SK-N-SH (cell line): ENCODE measurements at regions not wholly inside any gene's neighbourhood (a gene's known extent, or its start where the extent isn't known, plus 50 kb on each side); places are given as distances from the start of the nearest gene placed in this dataset.

ENCODE experiments used
- CTCF ChIA-PET: fragments of 300-600, 350-600 bp; formaldehyde crosslinking; extraction: SDS; loops from one replicate; lab custom pipeline; 2021; lab: Yijun Ruan, JAX
- POLR2A ChIA-PET: fragments of 350-600 bp; sonication (Branson Sonifier 250); formaldehyde crosslinking; extraction: SDS; loops from one replicate; lab custom pipeline; 2020; ENCODE audit warnings: antibody characterized with exemption, inconsistent platforms; lab: Yijun Ruan, JAX
- DNase-seq: peaks from one replicate; pipeline ENCODE4 v3.0.0; 2012
- H2AFZ ChIP-seq: fragments of 200-600 bp; sonication (generic); 2 replicates; pipeline ENCODE4 v1.8.1; 2016; ENCODE audit warnings: antibody characterized with exemption, mild to moderate bottlenecking, low read depth
- H3F3A ChIP-seq: fragments of 200-600 bp; sonication (generic); replicated peaks from 2 replicates; pipeline ENCODE3; 2016; ENCODE audit warnings: antibody characterized with exemption, mild to moderate bottlenecking; ENCODE audit not compliant: insufficient read depth
- H3K27ac ChIP-seq, 2 experiments: fragments of 200-500 bp in 1 of 2; fragments of 200-600 bp in 1 of 2; sonication (Bioruptor generic) in 1 of 2; sonication (generic), shearing (Covaris generic) in 1 of 2; 2 replicates each; pipeline versions ENCODE4 v1.5.1 to v1.6.1; 2014 to 2016; ENCODE audit warnings: low read depth in 2 of 2, inconsistent platforms in 1 of 2, low read length in 1 of 2, mild to moderate bottlenecking in 1 of 2, mixed read lengths in 1 of 2
- H3K27me3 ChIP-seq: fragments of 200-600 bp; sonication (generic), shearing (Covaris generic); 2 replicates; pipeline ENCODE4 v1.6.1; 2016; ENCODE audit warnings: mixed run types; ENCODE audit not compliant: insufficient read depth
- H3K36me3 ChIP-seq, 2 experiments: fragments of 200-500 bp in 1 of 2; fragments of 200-600 bp in 1 of 2; sonication (Bioruptor generic) in 1 of 2; sonication (generic) in 1 of 2; replicated peaks in 1 of 2; 2 replicates each; pipeline versions ENCODE3 to v1.5.1; 2014 to 2016; ENCODE audit warnings: low read length in 1 of 2, mild to moderate bottlenecking in 1 of 2; ENCODE audit not compliant: insufficient read depth in 2 of 2, control insufficient read depth in 1 of 2
- H3K4me1 ChIP-seq, 2 experiments: fragments of 200-500 bp in 1 of 2; fragments of 200-600 bp in 1 of 2; sonication (Bioruptor generic) in 1 of 2; sonication (generic), shearing (Covaris generic) in 1 of 2; 2 replicates each; pipeline versions ENCODE4 v1.5.1 to v1.6.1; 2014 to 2016; ENCODE audit warnings: low read depth in 1 of 2, low read length in 1 of 2, mixed run types in 1 of 2; ENCODE audit not compliant: insufficient read depth in 2 of 2, control insufficient read depth in 1 of 2
- H3K4me2 ChIP-seq: fragments of 200-600 bp; sonication (generic), shearing (Covaris generic); 2 replicates; pipeline ENCODE4 v1.6.1; 2017; ENCODE audit warnings: mixed run types
- H3K4me3 ChIP-seq, 2 experiments: fragments of 200-500 bp in 1 of 2; fragments of 200-600 bp in 1 of 2; sonication (Bioruptor generic) in 1 of 2; sonication (generic), shearing (Covaris generic) in 1 of 2; 2 replicates each; pipeline versions ENCODE4 v1.5.1 to v1.8.1; 2014 to 2016; ENCODE audit warnings: low read depth in 2 of 2, inconsistent platforms in 1 of 2, low read length in 1 of 2, mild to moderate bottlenecking in 1 of 2, mixed read lengths in 1 of 2, moderate library complexity in 1 of 2
- H3K79me2 ChIP-seq: fragments of 200-600 bp; sonication (generic); 2 replicates; pipeline ENCODE4 v1.8.1; 2017; ENCODE audit warnings: mild to moderate bottlenecking; ENCODE audit not compliant: insufficient read depth
- H3K9ac ChIP-seq: fragments of 200-600 bp; sonication (generic); 2 replicates; pipeline ENCODE4 v1.6.1; 2017; ENCODE audit warnings: mixed run types
- H3K9me2 ChIP-seq: fragments of 200-600 bp; sonication (generic); 2 replicates; pipeline ENCODE4 v1.6.1; 2017; ENCODE audit warnings: mixed run types
- H3K9me3 ChIP-seq: fragments of 200-600 bp; sonication (generic); 2 replicates; pipeline ENCODE4 v1.6.1; 2017; ENCODE audit warnings: mixed run types, mild to moderate bottlenecking, moderate library complexity
- H4K20me1 ChIP-seq: fragments of 200-600 bp; sonication (generic); 2 replicates; pipeline ENCODE4 v1.6.1; 2017; ENCODE audit warnings: mild to moderate bottlenecking, mixed run types; ENCODE audit not compliant: insufficient read depth
- EP300 ChIP-seq, 2 experiments: IDR thresholded peaks; 2 replicates each; pipeline versions ENCODE4 v1.4.0 to v1.6.1; 2012; ENCODE audit warnings: borderline replicate concordance in 1 of 2, low read depth in 1 of 2, low read length in 1 of 2
- FOXM1 ChIP-seq: IDR thresholded peaks from 2 replicates; pipeline ENCODE4 v1.4.0; 2012; ENCODE audit warnings: low read depth, mild to moderate bottlenecking
- GABPA ChIP-seq: IDR thresholded peaks from 2 replicates; pipeline ENCODE4 v1.4.0; 2012; ENCODE audit warnings: low read depth, mild to moderate bottlenecking
- GATA2 ChIP-seq: sonication (generic); formaldehyde crosslinking; IDR thresholded peaks from 2 replicates; pipeline ENCODE4 v1.5.0; 2020; ENCODE audit warnings: mild to moderate bottlenecking, missing genetic modification reagents
- JUND ChIP-seq: IDR thresholded peaks from 2 replicates; pipeline ENCODE4 v1.4.0; 2012
- MEF2A ChIP-seq: IDR thresholded peaks from 2 replicates; pipeline ENCODE4 v1.4.0; 2012; ENCODE audit warnings: low read depth, borderline replicate concordance
- MXI1 ChIP-seq: IDR thresholded peaks from 2 replicates; pipeline ENCODE4 v1.6.1; 2012; ENCODE audit warnings: mild to moderate bottlenecking, low read depth, low read length, improper control_type of control experiment
- NFIC ChIP-seq: IDR thresholded peaks from 2 replicates; pipeline ENCODE4 v1.4.0; 2012; ENCODE audit warnings: borderline replicate concordance
- NRF1 ChIP-seq: IDR thresholded peaks from 2 replicates; pipeline ENCODE4 v1.6.1; 2012; ENCODE audit warnings: low read depth, mild to moderate bottlenecking, low read length
- POLR2AphosphoS5 ChIP-seq: IDR thresholded peaks from 2 replicates; pipeline ENCODE4 v1.6.1; 2012; ENCODE audit warnings: low read depth, low read length
- RCOR1 ChIP-seq: fragments of 150-350 bp; IDR thresholded peaks from 2 replicates; pipeline ENCODE4 v1.6.1; 2017; ENCODE audit warnings: antibody characterized with exemption, low read length
- TCF12 ChIP-seq: IDR thresholded peaks from 2 replicates; pipeline ENCODE4 v1.4.0; 2012
- WGBS: methylation state at CpG from one replicate; pipeline ENCODE4 v1.1.6; 2017; ENCODE audit warnings: low lambda C conversion rate; 5-methylcytosine and 5-hydroxymethylcytosine counted together
- TF ChIP-seq, protein P1 (sequence below): fragments of 150-350 bp; IDR thresholded peaks from 2 replicates; pipeline ENCODE4 v1.6.1; 2016; ENCODE audit warnings: mild to moderate bottlenecking, low read depth, low read length
- TF ChIP-seq, protein P2 (sequence below): IDR thresholded peaks from 2 replicates; pipeline ENCODE4 v1.4.0; 2012; ENCODE audit warnings: low read depth, borderline replicate concordance

DNA sequence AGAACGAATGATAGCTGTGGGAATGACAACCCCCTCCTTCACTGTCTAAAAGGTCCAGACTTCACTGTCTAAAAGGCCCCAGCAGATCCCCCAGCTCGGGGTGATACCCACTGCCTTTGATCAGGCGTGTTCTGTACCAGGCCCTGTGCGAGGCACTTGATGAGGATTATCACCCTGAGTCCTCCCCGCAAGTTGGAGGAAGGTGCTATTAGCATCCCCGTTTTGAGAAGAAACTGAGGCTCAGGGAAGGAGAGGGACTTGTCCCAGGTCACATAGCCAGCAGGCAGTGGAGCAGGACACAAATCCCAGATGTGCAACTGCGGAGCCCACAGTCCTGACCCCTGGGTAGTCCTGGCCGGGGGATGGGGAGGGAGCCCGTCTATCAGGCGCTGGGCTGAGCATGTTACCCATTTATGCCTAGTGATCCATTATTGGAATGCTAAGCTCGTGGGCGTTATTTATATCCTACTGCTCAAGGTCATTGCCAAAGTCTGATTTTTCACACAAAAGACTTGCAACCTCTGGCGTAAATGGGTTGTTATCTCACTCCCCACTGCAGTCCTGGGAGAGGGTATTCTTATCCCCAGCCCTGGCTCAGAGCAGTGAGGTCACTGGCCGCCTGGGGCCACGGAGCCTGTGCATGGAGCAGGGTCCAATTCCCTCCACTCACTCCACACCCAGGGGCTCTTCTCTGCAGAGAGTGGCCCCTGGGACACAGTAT is 722.2 kb downstream of the MATN1 start:
- H3K27ac ChIP-seq, result no peak overlapping the region
- TF ChIP-seq GABPA (no peak), MXI1 (no peak), JUND (no peak)
- TF ChIP-seq, all 33 proteins: peak for 0
- H3K27me3 ChIP-seq, result no peaks in the 10 kb centered on the region
- no peak overlapping the region for H3K4me3 ChIP-seq
- no peak for DNase-seq
- POLR2A ChIA-PET, result no interaction called here
- peaks cover 0 to 8% of the 10 kb centered on the region in 2 experiments; a peak in 1 of 4 replicates for H3K4me1 ChIP-seq
- no peaks in the 10 kb centered on the region for H3K9me3 ChIP-seq
- H2AFZ ChIP-seq, result no peak overlapping the region
- H3K79me2 ChIP-seq, result no peaks in the 10 kb centered on the region
- H3K4me2 ChIP-seq, result no peak overlapping the region
- H3K9me2 ChIP-seq, result no peaks in the 10 kb centered on the region
- 60% methylated on average over 10 of the region's 15 CpGs for WGBS
- H3K36me3 ChIP-seq, result no peaks in the 10 kb centered on the region
- H4K20me1 ChIP-seq, result no peaks in the 10 kb centered on the region
- H3K9ac ChIP-seq, result no peak overlapping the region
- H3F3A ChIP-seq, result no peaks in the 10 kb centered on the region
- CTCF ChIA-PET, result no interaction called here

DNA sequence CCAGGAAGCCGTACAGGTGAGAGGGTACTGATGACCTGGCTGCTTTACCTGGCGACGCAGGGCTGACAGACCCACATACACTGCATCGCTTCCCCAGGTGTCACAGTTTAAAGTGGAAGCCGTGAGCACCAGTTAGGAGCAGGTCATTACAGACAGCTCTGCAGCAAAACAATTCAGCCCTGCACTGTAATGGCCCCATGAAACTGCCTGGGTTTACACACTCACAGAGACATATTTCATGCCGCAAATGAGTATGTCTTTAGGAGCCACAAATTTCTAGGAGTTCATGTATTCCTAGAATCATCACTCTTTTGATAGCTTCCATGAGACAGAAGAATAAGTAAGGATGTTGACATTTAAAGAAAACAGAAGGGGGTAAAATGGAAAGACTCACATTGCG is 723.1 kb downstream of the MATN1 start:
- 62% methylated on average over 7 of the region's 7 CpGs for WGBS
- no peak overlapping the region for H3K27ac ChIP-seq
- CTCF ChIA-PET, result no interaction called here

More for the DNA sequence above, 723.1 kb downstream of the MATN1 start:
- Histone ChIP-seq H3K4me3 (no peak overlapping the region), H3K9me3 (no peaks in the 10 kb centered on the region), H3K4me1 (peaks cover 0 to 5% of the 10 kb centered on the region in 2 experiments; a peak in 1 of 4 replicates), H3K4me2 (no peak overlapping the region), H3K27me3 (no peaks in the 10 kb centered on the region), H3K9me2 (no peaks in the 10 kb centered on the region), H3K79me2 (no peaks in the 10 kb centered on the region), H3F3A (no peaks in the 10 kb centered on the region), H3K9ac (no peak overlapping the region), H4K20me1 (no peaks in the 10 kb centered on the region), H3K36me3 (no peaks in the 10 kb centered on the region), H2AFZ (no peak overlapping the region)
- no peak for DNase-seq
- POLR2A ChIA-PET, result no interaction called here
- TF ChIP-seq NRF1 (no peak), GATA2 (CRISPR knock-in tag) (no peak), MXI1 (no peak), RCOR1 (no peak), POLR2AphosphoS5 (no peak), FOXM1 (no peak), NFIC (no peak), TCF12 (no peak), EP300 (IDR thresholded peaks at IDR 0.05; ENCODE audit: borderline replicate concordance in 1 of 2, low read depth in 1 of 2, low read length in 1 of 2) (no peak), MEF2A (no peak)
- TF ChIP-seq, protein P1, sequence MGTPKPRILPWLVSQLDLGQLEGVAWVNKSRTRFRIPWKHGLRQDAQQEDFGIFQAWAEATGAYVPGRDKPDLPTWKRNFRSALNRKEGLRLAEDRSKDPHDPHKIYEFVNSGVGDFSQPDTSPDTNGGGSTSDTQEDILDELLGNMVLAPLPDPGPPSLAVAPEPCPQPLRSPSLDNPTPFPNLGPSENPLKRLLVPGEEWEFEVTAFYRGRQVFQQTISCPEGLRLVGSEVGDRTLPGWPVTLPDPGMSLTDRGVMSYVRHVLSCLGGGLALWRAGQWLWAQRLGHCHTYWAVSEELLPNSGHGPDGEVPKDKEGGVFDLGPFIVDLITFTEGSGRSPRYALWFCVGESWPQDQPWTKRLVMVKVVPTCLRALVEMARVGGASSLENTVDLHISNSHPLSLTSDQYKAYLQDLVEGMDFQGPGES, result no peak
- TF ChIP-seq, protein P2, sequence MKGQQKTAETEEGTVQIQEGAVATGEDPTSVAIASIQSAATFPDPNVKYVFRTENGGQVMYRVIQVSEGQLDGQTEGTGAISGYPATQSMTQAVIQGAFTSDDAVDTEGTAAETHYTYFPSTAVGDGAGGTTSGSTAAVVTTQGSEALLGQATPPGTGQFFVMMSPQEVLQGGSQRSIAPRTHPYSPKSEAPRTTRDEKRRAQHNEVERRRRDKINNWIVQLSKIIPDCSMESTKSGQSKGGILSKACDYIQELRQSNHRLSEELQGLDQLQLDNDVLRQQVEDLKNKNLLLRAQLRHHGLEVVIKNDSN, result no peak
